Kidney epithelial cell (primary cell): ENCODE measurements at regions not wholly inside any gene's neighbourhood (a gene's known extent, or its start where the extent isn't known, plus 50 kb on each side); places are given as distances from the start of the nearest gene placed in this dataset.
"Not testable (repeated sequence)": the region's sequence is repeated elsewhere in the genome, so short reads cannot be mapped to it uniquely, and the experiment has no call there.

Source experiments
- DNase-seq: peaks from one replicate; pipeline ENCODE4 v3.0.0-alpha.2; 2010; ENCODE audit warnings: low read depth
- H3K27me3 ChIP-seq: 2 replicates; pipeline ENCODE4 v1.6.0; 2011; ENCODE audit warnings: low read length; ENCODE audit not compliant: control insufficient read depth, insufficient read depth
- H3K36me3 ChIP-seq: 2 replicates; pipeline ENCODE4 v1.5.1; 2011; ENCODE audit warnings: low read length; ENCODE audit not compliant: control insufficient read depth, insufficient read depth
- H3K4me3 ChIP-seq: 2 replicates; pipeline ENCODE4 v1.5.1; 2011; ENCODE audit warnings: low read depth, mild to moderate bottlenecking, control low read depth, low read length
- CTCF ChIP-seq: IDR thresholded peaks from 2 replicates; pipeline ENCODE4 v1.5.1; 2011; ENCODE audit warnings: mild to moderate bottlenecking, moderate library complexity, low read length, control low read depth, inconsistent platforms; ENCODE audit not compliant: insufficient read depth, poor library complexity, severe bottlenecking

DNA sequence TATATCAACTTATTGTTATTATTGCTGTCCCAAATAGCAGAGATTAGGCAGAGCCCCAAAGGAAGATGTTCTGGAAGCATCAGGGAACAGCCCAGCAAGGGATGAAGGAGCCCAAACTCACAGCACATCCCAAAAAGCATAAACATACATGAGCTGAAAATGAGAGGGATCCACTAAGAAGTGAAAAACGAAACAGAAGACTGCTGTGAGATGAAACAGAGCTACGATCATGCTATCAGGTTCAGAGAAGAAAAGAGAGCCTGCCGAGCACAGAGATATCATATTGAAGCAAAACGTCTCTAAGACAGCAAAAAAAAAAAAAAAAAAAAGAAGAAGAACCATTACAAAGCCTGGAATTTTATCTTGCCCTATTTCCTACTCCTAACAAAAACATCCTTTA lies 127.3 kb downstream of the ZNF608 start:
- no peaks in the 10 kb centered on the region for H3K27me3 ChIP-seq
- no peak overlapping the region for H3K4me3 ChIP-seq
- DNase-seq = no peak
- TF ChIP-seq CTCF = no peak
- no peaks in the 10 kb centered on the region for H3K36me3 ChIP-seq

GRCh38 chr5:124617787-124618186 lies 128.7 kb downstream of the ZNF608 start:
- H3K27me3 ChIP-seq = no peaks in the 10 kb centered on the region
- DNase-seq = no peak
- H3K4me3 ChIP-seq = no peak overlapping the region
- H3K36me3 ChIP-seq = no peaks in the 10 kb centered on the region
- TF ChIP-seq CTCF = no peak

DNA sequence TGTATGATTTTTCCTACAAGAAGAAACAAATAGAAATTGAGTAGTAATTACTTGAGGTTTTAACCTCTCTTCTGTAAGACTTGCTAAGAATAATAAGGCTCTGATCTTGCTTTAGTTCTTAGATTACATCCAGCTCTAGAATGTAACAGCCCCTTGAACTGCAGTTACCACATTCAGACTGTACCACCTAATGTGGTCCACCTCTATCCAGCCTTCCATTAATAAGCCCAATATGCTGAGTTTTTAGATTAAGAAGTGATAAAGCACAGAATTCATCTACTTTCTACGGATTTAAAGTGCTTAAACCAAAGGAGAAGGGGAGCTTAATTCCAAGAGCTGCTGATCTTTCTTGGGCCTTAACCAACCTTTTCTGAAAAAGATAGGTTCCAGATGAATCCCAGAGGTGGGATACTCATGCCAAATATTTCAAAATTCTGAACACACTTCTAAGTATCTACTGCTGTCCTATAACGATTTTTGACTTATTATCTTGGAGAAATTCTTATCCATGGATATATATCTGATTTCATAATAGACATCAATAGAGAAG lies 131.5 kb downstream of the ZNF608 start:
- no peak for TF ChIP-seq CTCF
- H3K4me3 ChIP-seq = no peak overlapping the region
- no peaks in the 10 kb centered on the region for H3K27me3 ChIP-seq
- DNase-seq = no peak
- no peaks in the 10 kb centered on the region for H3K36me3 ChIP-seq

DNA sequence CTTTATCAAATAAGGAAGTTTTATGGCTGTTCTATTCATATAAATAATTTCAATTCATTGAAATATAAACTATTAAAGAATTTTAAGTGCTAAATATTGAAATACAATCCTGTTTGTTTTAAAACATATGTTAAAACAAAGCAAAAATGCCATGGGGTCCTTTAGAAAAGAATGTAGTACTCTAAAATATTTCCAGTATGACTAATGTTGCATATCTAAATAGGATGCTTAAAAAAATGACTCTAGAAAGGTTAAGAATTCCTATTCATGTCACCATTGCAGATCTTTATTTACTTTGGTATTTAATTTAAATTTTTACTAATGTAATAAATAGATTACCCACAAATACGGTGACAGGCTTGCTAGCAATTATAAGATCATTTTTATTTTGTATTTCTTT lies 132.3 kb downstream of the ZNF608 start:
- DNase-seq = no peak
- H3K27me3 ChIP-seq = no peaks in the 10 kb centered on the region
- TF ChIP-seq CTCF = no peak
- no peak overlapping the region for H3K4me3 ChIP-seq
- no peaks in the 10 kb centered on the region for H3K36me3 ChIP-seq

GRCh38 chr5:124613273-124613953 lies 133.0 kb downstream of the ZNF608 start:
- TF ChIP-seq CTCF = no peak
- Histone ChIP-seq H3K4me3 (no peak overlapping the region), H3K36me3 (no peaks in the 10 kb centered on the region), H3K27me3 (no peaks in the 10 kb centered on the region)
- no peak for DNase-seq

DNA sequence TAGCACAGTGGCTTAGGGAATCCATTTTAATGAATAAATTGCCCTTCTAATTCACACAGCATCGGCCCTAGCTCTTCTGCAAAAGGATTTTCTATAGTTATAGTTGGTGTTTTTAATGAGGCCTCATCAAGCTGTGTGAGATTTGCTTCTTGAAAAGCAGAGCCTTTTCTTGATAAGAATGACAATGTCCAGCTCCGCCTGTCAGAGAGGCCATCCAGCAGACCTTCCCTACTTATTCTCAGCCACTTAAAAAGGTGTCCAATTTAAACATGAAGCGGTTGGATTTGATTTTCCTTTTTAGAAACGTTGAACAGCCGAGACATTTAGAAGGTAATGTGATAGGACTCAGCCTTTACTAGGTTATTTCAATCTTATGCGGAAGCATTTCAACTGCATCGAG lies 134.4 kb downstream of the ZNF608 start:
- DNase-seq = no peak
- no peak for TF ChIP-seq CTCF
- H3K27me3 ChIP-seq = no peaks in the 10 kb centered on the region
- H3K4me3 ChIP-seq = no peak overlapping the region
- H3K36me3 ChIP-seq = no peaks in the 10 kb centered on the region

GRCh38 chr5:124611262-124611661 lies 135.2 kb downstream of the ZNF608 start:
- not testable (repeated sequence) for H3K36me3 ChIP-seq, H3K27me3 ChIP-seq, DNase-seq, H3K4me3 ChIP-seq

GRCh38 chr5:124609685-124610084 lies 136.8 kb downstream of the ZNF608 start:
- H3K27me3 ChIP-seq, H3K4me3 ChIP-seq, DNase-seq, H3K36me3 ChIP-seq: not testable (repeated sequence)
